SK-N-MC (cell line): ENCODE measurements at regions not wholly inside any gene's neighbourhood (a gene's known extent, or its start where the extent isn't known, plus 50 kb on each side); places are given as distances from the start of the nearest gene placed in this dataset.

Experiments used
- EZH2 ChIP-seq: fragments of 200-600 bp; sonication (generic); IDR thresholded peaks from one replicate; pipeline ENCODE4 v1.6.1; 2017; ENCODE audit warnings: antibody characterized with exemption
- FOXP2 ChIP-seq: optimal IDR thresholded peaks from 2 replicates; pipeline ENCODE3; 2011; ENCODE audit warnings: mild to moderate bottlenecking, moderate library complexity; ENCODE audit not compliant: insufficient read depth; ENCODE audit errors: extremely low read length, control extremely low read depth
- POLR2AphosphoS5 ChIP-seq: IDR thresholded peaks from 2 replicates; pipeline ENCODE4 v1.6.1; 2012; ENCODE audit warnings: mild to moderate bottlenecking, low read depth, low read length, borderline replicate concordance

GRCh38 chr11:112911124-112911523 is 50.1 kb upstream of the NCAM1 start:
- TF ChIP-seq EZH2 (no peak), POLR2AphosphoS5 (no peak), FOXP2 (no peak)
